NB4 (cell line): ENCODE measurements at regions not wholly inside any gene's neighbourhood (a gene's known extent, or its start where the extent isn't known, plus 50 kb on each side); places are given as distances from the start of the nearest gene placed in this dataset.

Experiments
- CTCF ChIP-seq: IDR thresholded peaks from one replicate; pipeline ENCODE4 v1.5.1; 2012; ENCODE audit warnings: low read depth, low read length
- POLR2A ChIP-seq: IDR thresholded peaks from 2 replicates; pipeline ENCODE4 v1.6.1; 2011; ENCODE audit warnings: mild to moderate bottlenecking; ENCODE audit not compliant: insufficient read length; ENCODE audit errors: extremely low read depth

GRCh38 chr13:111489301-111489700 lies 168.9 kb downstream of the TEX29 start:
- TF ChIP-seq CTCF (no peak), POLR2A (no peak)
